NCI-H2107 (cell line): ENCODE measurements at regions not wholly inside any gene's neighbourhood (a gene's known extent, or its start where the extent isn't known, plus 50 kb on each side); places are given as distances from the start of the nearest gene placed in this dataset.

Experiments
- DNase-seq: peaks from one replicate; lab custom pipeline; 2025; lab: John Stamatoyannopoulos, UW

- DNase-seq = no peak
Measured at GRCh38 chr11:98836156-98836555, 184.6 kb upstream of the CNTN5 start.

DNA sequence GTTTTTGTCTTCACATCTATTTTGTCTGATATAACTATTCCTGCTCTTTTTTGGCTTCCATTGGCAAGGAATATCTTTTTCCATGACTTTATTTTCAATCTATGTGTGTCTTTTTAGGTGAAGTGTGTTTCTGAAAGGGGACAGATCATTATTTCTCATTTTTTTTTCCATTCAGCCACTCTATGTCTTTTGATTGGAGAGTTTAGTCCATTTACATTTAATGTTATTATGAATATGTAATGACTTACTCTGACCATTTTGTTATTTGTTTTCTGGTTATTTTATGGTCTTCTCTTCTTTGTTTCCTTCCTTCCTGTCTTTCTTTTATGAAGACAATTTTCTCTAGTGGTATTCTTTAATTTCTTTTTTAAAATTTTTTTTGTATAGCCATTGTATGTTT lies 178.6 kb upstream of the CNTN5 start:
- DNase-seq = no peak

- no peak for DNase-seq
Measured at GRCh38 chr11:98862169-98862568, 158.6 kb upstream of the CNTN5 start.

DNA sequence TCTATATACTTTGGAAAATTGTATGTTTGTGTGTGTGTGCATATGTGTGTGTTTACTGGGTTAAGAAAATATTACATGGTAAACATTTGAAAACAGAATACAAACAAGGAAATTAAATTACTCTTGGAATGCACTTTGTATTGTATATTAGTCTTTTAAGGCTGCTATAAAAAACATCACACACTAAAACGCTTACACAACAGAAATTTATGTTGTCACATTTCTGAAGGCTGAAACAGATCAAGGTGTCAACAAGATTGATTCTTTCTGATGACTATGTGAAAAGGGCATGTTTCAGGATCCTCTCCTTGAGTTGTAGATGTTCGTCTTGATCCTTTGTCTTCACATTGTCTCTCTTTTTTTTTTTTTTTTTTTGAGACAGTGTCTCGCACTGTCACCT lies 149.1 kb upstream of the CNTN5 start:
- no peak for DNase-seq

- no peak for DNase-seq
Measured at GRCh38 chr11:98874050-98874449, 146.7 kb upstream of the CNTN5 start.

- no peak for DNase-seq
Measured at GRCh38 chr11:98895936-98896335, 124.8 kb upstream of the CNTN5 start.

GRCh38 chr11:98940913-98941312 lies 79.8 kb upstream of the CNTN5 start:
- no peak for DNase-seq

DNA sequence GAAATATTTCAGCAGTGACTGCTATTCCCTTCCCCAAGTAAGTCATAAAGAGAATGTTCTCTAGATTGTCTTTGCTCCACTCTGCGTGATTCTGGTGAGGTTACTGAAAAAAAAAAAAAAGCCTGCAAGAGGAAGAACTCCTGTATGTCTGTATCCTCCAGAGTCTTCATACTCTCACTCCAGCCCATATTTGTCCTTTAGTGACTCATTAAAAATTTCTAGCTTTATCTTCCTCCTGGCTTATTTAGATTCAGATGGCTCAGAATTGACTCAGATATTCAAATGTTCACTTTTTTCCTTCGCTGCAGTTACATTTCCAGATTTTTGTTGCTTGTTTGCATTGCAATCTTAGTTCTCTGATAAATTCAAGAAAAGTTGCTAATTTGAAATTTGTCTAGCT lies 76.3 kb upstream of the CNTN5 start:
- no peak for DNase-seq

- DNase-seq = no peak
Measured at GRCh38 chr11:98952107-98952506, 68.6 kb upstream of the CNTN5 start.

DNA sequence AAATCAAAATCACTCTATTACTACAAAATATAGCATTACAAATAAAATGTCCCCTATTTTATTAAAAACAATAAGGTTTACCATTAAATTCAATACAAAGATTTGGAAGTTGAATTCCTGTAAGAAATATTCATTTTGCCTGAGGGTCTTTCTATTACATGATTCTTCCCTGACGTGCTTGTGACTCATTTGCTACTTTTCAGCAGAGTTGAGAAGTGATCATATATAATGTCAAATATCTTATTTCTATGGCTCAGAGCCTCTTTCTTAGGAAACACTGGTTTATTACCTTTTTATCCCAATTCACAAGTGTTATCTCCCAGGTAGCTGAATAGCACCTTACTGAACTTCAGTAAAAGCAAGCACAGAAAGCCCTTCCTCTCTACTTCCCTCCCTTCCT lies 65.2 kb upstream of the CNTN5 start:
- DNase-seq = no peak

GRCh38 chr11:98964146-98964545 lies 56.6 kb upstream of the CNTN5 start:
- DNase-seq = no peak

GRCh38 chr11:98965358-98965757 lies 55.4 kb upstream of the CNTN5 start:
- DNase-seq = no peak

GRCh38 chr11:98965775-98966174 lies 55.0 kb upstream of the CNTN5 start:
- DNase-seq = no peak

- DNase-seq = no peak
Measured at GRCh38 chr11:98967005-98967404, 53.7 kb upstream of the CNTN5 start.
